VCaP (cell line): ENCODE measurements at regions not wholly inside any gene's neighbourhood (a gene's known extent, or its start where the extent isn't known, plus 50 kb on each side); places are given as distances from the start of the nearest gene placed in this dataset.

Source experiments
- H3K27ac ChIP-seq: fragments of 450-650 bp; 2 replicates; pipeline ENCODE4 v1.5.1; 2017
- TF ChIP-seq, protein P1 (sequence below): fragments of 450-650 bp; conservative IDR thresholded peaks from 2 replicates; pipeline ENCODE4 v1.5.1; 2017; ENCODE audit warnings: mild to moderate bottlenecking, moderate library complexity

DNA sequence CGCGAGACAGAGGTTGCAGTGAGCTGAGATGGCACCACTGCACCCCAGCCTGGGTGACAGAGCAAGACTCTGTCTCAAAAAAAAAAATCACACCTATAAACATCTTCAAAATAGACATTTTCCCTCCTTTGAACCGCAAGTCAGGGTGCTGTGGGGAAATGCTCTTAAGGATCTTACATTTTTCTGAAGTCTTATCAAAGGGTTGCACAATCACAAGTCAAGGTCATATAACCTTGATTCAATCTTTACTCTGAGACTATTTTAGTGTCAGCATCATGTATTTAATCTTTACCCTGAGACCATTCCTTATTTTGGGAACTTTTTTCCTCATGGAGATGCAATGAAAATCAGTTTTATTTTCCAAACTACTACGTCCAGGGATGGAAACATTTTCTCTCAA, 62.8 kb upstream of the RANBP3L start:
- H3K27ac ChIP-seq = no peak overlapping the region; the same call in 1 of the 2 replicates
- TF ChIP-seq, protein P1, sequence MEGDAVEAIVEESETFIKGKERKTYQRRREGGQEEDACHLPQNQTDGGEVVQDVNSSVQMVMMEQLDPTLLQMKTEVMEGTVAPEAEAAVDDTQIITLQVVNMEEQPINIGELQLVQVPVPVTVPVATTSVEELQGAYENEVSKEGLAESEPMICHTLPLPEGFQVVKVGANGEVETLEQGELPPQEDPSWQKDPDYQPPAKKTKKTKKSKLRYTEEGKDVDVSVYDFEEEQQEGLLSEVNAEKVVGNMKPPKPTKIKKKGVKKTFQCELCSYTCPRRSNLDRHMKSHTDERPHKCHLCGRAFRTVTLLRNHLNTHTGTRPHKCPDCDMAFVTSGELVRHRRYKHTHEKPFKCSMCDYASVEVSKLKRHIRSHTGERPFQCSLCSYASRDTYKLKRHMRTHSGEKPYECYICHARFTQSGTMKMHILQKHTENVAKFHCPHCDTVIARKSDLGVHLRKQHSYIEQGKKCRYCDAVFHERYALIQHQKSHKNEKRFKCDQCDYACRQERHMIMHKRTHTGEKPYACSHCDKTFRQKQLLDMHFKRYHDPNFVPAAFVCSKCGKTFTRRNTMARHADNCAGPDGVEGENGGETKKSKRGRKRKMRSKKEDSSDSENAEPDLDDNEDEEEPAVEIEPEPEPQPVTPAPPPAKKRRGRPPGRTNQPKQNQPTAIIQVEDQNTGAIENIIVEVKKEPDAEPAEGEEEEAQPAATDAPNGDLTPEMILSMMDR = no peak

DNA sequence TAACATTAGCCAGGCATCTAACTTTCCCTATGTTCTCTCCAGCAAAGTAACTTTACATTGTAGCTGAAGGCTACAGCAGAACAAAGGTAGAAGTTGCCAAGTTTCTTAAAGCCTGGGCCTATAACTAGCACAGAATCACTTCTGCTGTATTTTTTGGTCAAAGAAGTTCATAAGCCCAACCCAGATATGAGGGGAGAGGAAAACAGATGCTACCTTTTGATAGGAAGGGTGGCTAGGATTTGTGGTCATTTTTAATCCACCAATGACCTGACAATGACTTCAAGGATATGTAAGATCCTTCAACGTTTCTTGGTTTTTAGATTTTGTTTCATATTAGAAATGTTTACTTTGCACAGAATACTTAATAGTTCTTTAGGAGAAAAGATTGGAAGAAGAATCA, 64.2 kb upstream of the RANBP3L start:
- peak overlapping the region; percentile 83 for H3K27ac ChIP-seq
- TF ChIP-seq, protein P1 = no peak

DNA sequence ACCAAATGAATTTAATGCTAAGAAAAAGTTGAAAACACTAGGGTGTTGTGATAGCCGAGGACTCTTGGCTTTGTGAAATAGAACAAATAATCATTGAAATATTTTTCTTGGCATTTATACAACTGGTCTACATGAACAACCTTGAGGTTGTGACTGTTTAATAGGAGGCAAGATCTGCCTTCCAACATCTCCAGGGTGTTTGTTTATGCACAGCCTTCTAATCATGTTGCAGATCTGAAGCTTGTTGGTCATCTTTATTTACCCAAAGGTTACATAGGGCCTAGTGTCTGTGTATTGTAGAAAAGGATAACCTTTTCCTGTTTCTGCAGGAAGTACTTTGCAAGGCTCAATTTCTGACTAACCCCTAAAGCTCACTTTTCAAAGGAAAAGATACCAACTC, 65.2 kb upstream of the RANBP3L start:
- TF ChIP-seq, protein P1 = no peak
- H3K27ac ChIP-seq = peak overlapping the region; percentile 83

DNA sequence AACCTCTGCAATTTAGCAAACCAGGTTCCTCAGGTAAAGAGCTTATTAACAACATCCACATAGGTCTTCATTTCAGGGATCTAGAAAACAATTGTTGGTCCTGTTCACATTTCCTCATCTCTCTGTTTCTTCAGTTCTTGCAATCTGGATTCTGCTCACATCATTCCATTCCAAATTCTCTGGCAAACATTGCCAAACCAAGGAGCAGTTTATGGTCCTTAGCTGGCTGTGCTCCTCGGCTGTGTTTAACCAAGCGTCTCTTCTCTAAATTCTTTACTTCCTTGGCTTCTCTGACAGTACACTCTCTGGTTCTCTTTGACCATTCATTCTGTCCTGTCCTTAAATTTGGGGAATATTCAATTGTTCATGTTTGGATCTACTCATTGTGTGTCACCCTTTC, 65.8 kb upstream of the RANBP3L start:
- TF ChIP-seq, protein P1 = no peak
- H3K27ac ChIP-seq = peak overlapping the region; percentile 83

DNA sequence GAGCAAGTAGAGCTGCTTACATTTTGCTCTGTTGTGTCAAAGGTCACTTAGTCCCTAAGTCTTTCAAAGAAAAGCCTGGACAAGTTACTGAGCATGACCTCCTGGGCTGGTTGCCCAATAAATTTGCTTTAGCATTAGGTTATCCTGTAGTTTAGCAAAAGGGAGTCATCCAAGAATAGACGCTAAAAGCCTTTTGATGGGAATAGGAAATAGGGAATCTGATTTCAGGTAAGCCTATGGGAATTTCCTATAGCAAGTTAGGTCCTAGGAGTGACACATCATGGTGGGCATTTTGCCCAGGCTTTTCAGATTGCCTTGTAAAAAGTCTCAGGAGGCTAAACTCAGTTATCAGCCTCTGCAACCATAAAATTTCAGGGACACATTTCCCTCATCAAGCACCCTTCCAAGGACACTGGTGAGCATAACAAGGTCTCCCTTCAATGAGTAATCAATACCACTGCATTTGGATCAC, 67.6 kb upstream of the RANBP3L start:
- TF ChIP-seq, protein P1 = no peak
- peak overlapping the region; percentile 83 for H3K27ac ChIP-seq

DNA sequence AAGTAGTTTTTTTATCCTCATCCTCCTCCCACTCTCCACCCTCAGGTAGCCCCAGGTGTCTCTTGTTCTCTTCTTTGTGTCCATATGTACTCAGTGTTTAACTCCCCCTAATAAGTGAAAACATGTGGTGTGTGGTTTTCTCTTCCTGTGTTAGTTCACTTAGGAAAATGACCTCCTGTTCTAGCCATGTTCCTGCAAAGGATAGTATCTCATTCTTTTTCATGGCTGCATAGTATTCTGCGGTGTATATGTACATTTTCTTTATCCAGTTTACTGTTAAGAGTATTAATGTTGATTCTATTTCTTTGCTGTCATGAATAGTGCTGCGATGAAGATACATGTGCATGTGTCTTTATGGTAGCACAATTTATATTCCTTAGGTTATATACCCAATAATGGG, 68.4 kb upstream of the RANBP3L start:
- H3K27ac ChIP-seq = no peak overlapping the region
- TF ChIP-seq, protein P1 = no peak

DNA sequence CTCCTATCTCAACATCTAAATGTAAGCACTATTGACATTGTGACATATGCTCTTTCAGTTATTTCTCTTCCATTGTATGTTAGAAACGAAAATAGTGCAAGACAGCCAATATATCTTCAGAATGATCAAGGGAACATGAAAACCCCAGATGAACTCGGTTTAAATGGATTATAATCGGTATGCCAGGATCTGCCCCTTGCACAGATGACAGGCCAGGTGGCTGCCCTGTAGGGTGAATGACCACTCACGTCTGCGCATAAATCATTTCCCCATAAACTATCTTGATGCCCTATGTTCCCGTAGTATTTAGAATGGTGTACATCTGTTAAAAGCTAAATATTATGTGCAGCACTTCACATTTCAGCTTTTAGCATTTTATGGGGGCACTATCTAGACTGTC, 69.7 kb upstream of the RANBP3L start:
- TF ChIP-seq, protein P1 = no peak
- no peak overlapping the region for H3K27ac ChIP-seq
